ENCODE measurements at regions not wholly inside any gene's neighbourhood (a gene's known extent, or its start where the extent isn't known, plus 50 kb on each side); places are given as distances from the start of the nearest gene placed in this dataset.
"Not testable (repeated sequence)": the region's sequence is repeated elsewhere in the genome, so short reads cannot be mapped to it uniquely, and the experiment has no call there.

DNA sequence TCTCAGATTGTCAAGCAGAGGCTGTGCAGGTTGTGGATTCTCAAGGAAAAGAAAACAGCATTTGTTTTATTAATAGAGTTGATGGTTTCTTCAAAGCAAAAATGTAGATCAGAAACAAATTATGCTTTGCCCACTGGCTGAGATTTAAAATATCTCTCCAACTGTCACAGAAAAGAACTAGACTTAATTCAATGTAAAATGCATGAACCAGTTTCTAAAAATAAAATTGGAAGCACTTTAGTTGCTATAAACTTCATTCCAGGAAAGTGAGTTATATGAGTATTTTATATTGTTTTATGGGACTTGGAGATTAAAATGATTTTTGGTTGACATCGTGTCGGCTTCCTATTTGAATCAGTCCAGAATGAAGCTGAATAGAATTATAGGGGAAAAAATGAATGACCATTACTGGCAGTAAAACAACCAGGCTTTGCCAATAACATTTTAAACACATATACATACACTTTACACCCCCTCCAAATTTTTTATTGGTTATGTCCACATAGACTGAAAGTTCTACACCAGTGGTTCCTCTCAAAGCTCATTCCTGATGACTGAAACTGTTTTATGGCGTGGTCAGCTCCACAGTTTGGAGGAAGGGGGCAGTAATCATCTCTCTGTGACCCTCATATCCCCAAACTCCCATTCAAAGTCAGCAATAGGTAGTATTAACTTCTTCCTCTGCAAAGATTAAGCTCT, 55.5 kb upstream of the DAAM1 start:
- H3K27ac ChIP-seq: no peak overlapping the region
- TF ChIP-seq CTCF (conservative IDR thresholded peaks at IDR 0.05): no peak

DNA sequence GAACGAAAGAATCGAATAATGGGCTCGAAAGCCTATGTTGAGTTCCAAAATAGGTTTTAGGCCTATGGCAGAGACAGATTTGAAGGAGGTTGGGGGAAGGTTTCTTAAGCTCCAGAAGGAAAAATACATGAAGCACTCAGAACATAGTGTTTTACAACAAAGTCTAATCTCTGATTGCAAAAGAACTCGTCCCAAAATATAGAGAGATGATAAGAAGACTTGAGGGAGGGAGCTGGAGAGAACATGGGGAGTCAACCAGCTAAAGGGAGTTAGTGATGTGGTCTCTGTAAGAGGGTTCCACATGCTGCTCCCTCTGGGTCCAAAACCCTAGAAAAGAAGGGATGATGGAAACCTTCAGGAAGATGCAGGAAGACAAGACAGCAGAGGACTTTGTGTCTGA, 54.8 kb upstream of the DAAM1 start:
- no peak overlapping the region for H3K27ac ChIP-seq
- no peak for TF ChIP-seq CTCF (conservative IDR thresholded peaks at IDR 0.05)

DNA sequence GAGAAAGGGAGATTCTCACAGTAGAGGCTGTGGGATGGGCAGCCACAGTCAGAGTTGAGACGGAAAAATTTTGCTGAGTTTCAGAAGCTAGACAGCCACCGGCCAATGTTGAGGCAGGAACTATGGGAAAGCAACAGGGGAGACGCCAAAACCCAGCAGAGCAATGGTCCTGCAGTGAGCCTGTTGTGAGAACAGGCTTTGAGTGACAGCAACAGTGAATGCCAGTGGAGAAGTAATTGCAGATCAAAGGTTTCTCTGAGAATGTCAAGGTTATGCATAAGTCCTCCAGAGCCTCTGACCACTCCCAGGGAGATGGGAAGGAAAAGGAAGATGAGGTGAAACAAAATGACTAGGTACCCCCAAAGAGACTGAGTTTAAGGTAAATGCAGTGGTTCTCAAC, 54.2 kb upstream of the DAAM1 start:
- no peak overlapping the region for H3K27ac ChIP-seq
- no peak for TF ChIP-seq CTCF (conservative IDR thresholded peaks at IDR 0.05)

GRCh38 chr14:59137256-59137655, 51.2 kb upstream of the DAAM1 start:
- H3K27ac ChIP-seq: no peak overlapping the region
- no peak for TF ChIP-seq CTCF (conservative IDR thresholded peaks at IDR 0.05)

GRCh38 chr14:59138576-59138975, 49.9 kb upstream of the DAAM1 start:
- not testable (repeated sequence) for H3K27ac ChIP-seq

Measured in VCaP (cell line).